CD14-positive monocyte (primary cell): ENCODE measurements at regions not wholly inside any gene's neighbourhood (a gene's known extent, or its start where the extent isn't known, plus 50 kb on each side); places are given as distances from the start of the nearest gene placed in this dataset.

ENCODE experiments used
- DNase-seq, 3 donors: peaks; one replicate each; pipeline ENCODE4 v3.0.0-alpha.2; 2011 to 2022
- H2AFZ ChIP-seq: 2 replicates; pipeline ENCODE4 v1.6.0; 2012; ENCODE audit warnings: mild to moderate bottlenecking, low read depth, low read length, inconsistent platforms; ENCODE audit not compliant: insufficient read depth, poor library complexity, severe bottlenecking
- H3K27ac ChIP-seq, 2 donors: 1 replicate in 1 of 2; 2 replicates in 1 of 2; pipeline ENCODE4 v1.5.1; 2012 to 2013; ENCODE audit warnings: low read length in 2 of 2, control low read depth in 1 of 2, inconsistent platforms in 1 of 2, low read depth in 1 of 2, mild to moderate bottlenecking in 1 of 2
- H3K27me3 ChIP-seq, 2 donors: one replicate each; pipeline versions ENCODE4 v1.6.0 to v1.6.1; 2011 to 2013; ENCODE audit warnings: low read length in 2 of 2; ENCODE audit not compliant: control insufficient read depth in 2 of 2, insufficient read depth in 2 of 2
- H3K36me3 ChIP-seq, 2 donors: replicated peaks in 1 of 2; 1 replicate in 1 of 2; 2 replicates in 1 of 2; pipeline versions ENCODE4 v1.5.1 to v1.6.1; 2012 to 2013; ENCODE audit warnings: low read length in 2 of 2, control low read depth in 1 of 2, inconsistent platforms in 1 of 2, mild to moderate bottlenecking in 1 of 2; ENCODE audit not compliant: insufficient read depth in 2 of 2, control insufficient read depth in 1 of 2
- H3K4me1 ChIP-seq, 2 donors: 1 replicate in 1 of 2; 2 replicates in 1 of 2; pipeline versions ENCODE4 v1.5.1 to v1.6.1; 2012 to 2013; ENCODE audit warnings: low read length in 2 of 2, control low read depth in 1 of 2, inconsistent platforms in 1 of 2, mild to moderate bottlenecking in 1 of 2, moderate library complexity in 1 of 2; ENCODE audit not compliant: insufficient read depth in 2 of 2, control insufficient read depth in 1 of 2
- H3K4me2 ChIP-seq: replicated peaks from 2 replicates; pipeline ENCODE3; 2012; ENCODE audit warnings: low read length, moderate library complexity, mild to moderate bottlenecking; ENCODE audit not compliant: poor library complexity, severe bottlenecking; ENCODE audit errors: extremely low read depth
- H3K4me3 ChIP-seq, 3 experiments: fragments of 200-600 bp in 1 of 3; sonication (generic) in 1 of 3; replicated peaks in 1 of 3; 1 replicate in 2 of 3; 2 replicates in 1 of 3; pipeline ENCODE4 v1.5.1; 2011 to 2013; ENCODE audit warnings: low read length in 3 of 3, mild to moderate bottlenecking in 3 of 3, control low read depth in 2 of 3, low read depth in 2 of 3, inconsistent platforms in 1 of 3, moderate library complexity in 1 of 3
- H3K79me2 ChIP-seq: 2 replicates; pipeline ENCODE4 v1.6.0; 2012; ENCODE audit warnings: mild to moderate bottlenecking, control low read depth, inconsistent platforms, low read length, moderate library complexity; ENCODE audit not compliant: insufficient read depth
- H3K9ac ChIP-seq: 2 replicates; pipeline ENCODE4 v1.6.0; 2017; ENCODE audit warnings: low read length, mild to moderate bottlenecking; ENCODE audit not compliant: insufficient read depth, poor library complexity, severe bottlenecking
- H3K9me3 ChIP-seq, 2 donors: replicated peaks in 1 of 2; 1 replicate in 1 of 2; 2 replicates in 1 of 2; pipeline versions ENCODE4 v1.5.1 to v1.6.1; 2012 to 2013; ENCODE audit warnings: low read length in 2 of 2, control low read depth in 1 of 2; ENCODE audit not compliant: control insufficient read depth in 1 of 2, insufficient read depth in 1 of 2
- H4K20me1 ChIP-seq: 2 replicates; pipeline ENCODE4 v1.6.0; 2012; ENCODE audit warnings: mild to moderate bottlenecking, low read length, control low read depth, moderate library complexity; ENCODE audit not compliant: insufficient read depth
- H3K27ac Mint-ChIP-seq, 7 donors: one replicate each; pipeline ENCODE4 v1.8.0; 2020; ENCODE audit warnings: mild to moderate bottlenecking in 7 of 7, mixed read lengths in 7 of 7, moderate library complexity in 6 of 7, inconsistent platforms in 2 of 7
- H3K27me3 Mint-ChIP-seq, 3 donors: one replicate each; pipeline ENCODE4 v1.8.0; 2021 to 2022; ENCODE audit warnings: low read depth in 3 of 3, mild to moderate bottlenecking in 3 of 3, mixed read lengths in 3 of 3, moderate library complexity in 3 of 3, inconsistent platforms in 1 of 3
- H3K36me3 Mint-ChIP-seq, 2 donors: one replicate each; pipeline ENCODE4 v1.8.0; 2020; ENCODE audit warnings: mixed read lengths in 2 of 2, inconsistent platforms in 1 of 2, mild to moderate bottlenecking in 1 of 2
- H3K4me1 Mint-ChIP-seq: one replicate; pipeline ENCODE4 v1.8.0; 2020; ENCODE audit warnings: mild to moderate bottlenecking, mixed read lengths
- H3K4me3 Mint-ChIP-seq, 2 donors: one replicate each; pipeline ENCODE4 v1.8.0; 2020; ENCODE audit warnings: mild to moderate bottlenecking in 2 of 2, mixed read lengths in 2 of 2, moderate library complexity in 1 of 2
- H3K9me3 Mint-ChIP-seq, 7 donors: one replicate each; pipeline ENCODE4 v1.8.0; 2020 to 2022; ENCODE audit warnings: mixed read lengths in 7 of 7, mild to moderate bottlenecking in 6 of 7, moderate library complexity in 6 of 7, inconsistent platforms in 2 of 7
- CTCF ChIP-seq: fragments of 200-600 bp; IDR thresholded peaks from one replicate; pipeline ENCODE4 v1.8.0; 2022; ENCODE audit warnings: antibody characterized with exemption, mild to moderate bottlenecking
- WGBS: methylation state at CpG from one replicate; pipeline ENCODE4 v1.1.5; 2013; ENCODE audit warnings: missing lambda C conversion rate; ENCODE audit not compliant: insufficient coverage; 5-methylcytosine and 5-hydroxymethylcytosine counted together
- intact Hi-C, 2 donors: fragments of 100-400 bp; cut with micrococcal nuclease; formaldehyde crosslinking; loops; one replicate each; pipeline versions ENCODE4 v1.15.0 to v1.15.1; 2023

DNA sequence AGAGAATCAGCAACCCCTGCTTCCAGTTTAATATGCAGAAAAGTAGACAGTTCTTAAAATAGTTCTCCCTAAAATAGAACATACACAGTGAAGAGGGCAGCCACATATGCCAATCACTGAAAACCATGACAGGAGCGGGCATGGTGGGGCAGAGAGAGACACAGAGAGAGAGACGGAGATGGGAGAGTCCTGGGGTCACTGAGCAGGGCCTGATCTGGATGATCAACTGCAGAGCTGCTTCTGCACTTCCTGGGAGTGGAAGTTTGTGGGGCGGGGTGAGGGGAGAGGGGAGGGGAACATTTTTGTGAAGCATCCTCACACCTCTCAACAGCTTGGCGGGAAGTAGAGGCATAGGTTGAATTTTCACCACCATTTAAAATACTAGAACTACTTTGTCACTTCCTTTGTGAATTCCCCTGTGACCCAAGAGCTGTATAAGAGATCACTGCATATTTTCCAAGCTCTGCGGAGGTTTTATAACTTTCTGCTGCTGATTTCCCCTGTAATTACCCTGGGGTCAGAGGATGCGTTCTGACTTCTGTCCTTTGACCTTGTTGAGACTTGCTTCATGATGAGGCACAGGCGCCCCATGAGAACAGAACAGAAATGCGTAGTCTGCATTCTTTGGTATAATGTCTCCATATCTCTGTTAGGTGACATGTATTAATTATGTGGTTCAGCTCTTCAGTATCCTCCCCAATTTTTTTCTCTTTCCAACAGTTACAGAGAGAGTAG, 419.4 kb downstream of the BRD1 start:
- WGBS = 100% methylated on average over 1 of the region's 8 CpGs
- Histone ChIP-seq H3K9ac (no peak overlapping the region), H3K9me3 (peaks cover 0 to 3% of the 10 kb centered on the region in 2 donors), H3K4me2 (no peak overlapping the region), H3K27me3 (no peaks in the 10 kb centered on the region), H3K4me3 (no peak overlapping the region), H3K4me1 (no peaks in the 10 kb centered on the region), H4K20me1 (no peaks in the 10 kb centered on the region), H3K79me2 (no peaks in the 10 kb centered on the region), H2AFZ (no peak overlapping the region), H3K36me3 (no peaks in the 10 kb centered on the region), H3K27ac (no peak overlapping the region)
- no peak overlapping the region for H3K4me3 Mint-ChIP-seq
- H3K36me3 Mint-ChIP-seq = no peaks in the 10 kb centered on the region
- DNase-seq = no peak
- TF ChIP-seq CTCF = no peak
- intact Hi-C loops = no loop called here
- peaks cover 0 to 10% (median 2%) of the 10 kb centered on the region in 7 donors for H3K9me3 Mint-ChIP-seq
- H3K27me3 Mint-ChIP-seq = peaks cover 4 to 17% (median 13%) of the 10 kb centered on the region in 3 donors
- no peak overlapping the region for H3K27ac Mint-ChIP-seq
- H3K4me1 Mint-ChIP-seq = no peaks in the 10 kb centered on the region

DNA sequence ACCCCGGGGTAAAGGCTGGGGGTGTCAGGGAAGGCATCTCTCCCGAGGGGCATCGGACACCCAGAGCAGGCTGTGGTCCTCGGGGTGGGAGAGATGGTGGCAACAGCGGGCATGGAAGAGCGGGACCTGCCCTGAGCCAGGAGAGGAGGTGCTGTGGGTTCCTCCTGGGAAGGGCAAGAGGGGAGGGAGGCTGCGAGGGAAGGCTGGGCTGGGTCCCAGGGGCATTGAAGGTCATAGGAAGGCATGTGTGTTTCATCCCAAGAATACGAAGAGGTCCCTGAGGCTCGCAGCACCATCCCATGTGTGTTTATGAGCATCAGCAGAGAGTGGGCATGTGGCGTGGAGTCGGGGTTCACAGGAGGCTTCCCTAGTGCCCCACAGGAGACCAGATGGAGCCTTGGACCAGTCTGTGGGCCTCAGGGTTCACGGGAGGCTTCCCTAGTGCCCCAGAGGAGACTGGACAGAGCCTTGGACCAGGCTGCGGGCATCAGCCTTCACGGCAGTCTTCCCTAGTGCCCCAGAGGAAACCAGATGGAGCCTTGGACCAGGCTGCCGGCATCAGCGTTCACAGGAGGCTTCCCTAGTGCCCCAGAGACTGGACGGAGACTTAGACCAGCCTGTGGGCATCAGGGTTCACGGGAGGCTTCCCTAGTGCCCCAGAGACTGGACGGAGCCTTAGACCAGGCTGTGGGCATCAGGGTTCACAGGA, 420.6 kb downstream of the BRD1 start:
- Histone ChIP-seq H3K36me3 (no peaks in the 10 kb centered on the region), H3K4me3 (no peak overlapping the region), H3K4me2 (no peak overlapping the region), H3K27ac (no peak overlapping the region), H3K4me1 (no peaks in the 10 kb centered on the region), H2AFZ (no peak overlapping the region), H3K9ac (no peak overlapping the region), H3K9me3 (peaks cover 0 to 3% of the 10 kb centered on the region in 2 donors), H4K20me1 (no peaks in the 10 kb centered on the region), H3K79me2 (no peaks in the 10 kb centered on the region), H3K27me3 (no peaks in the 10 kb centered on the region)
- TF ChIP-seq CTCF = no peak
- WGBS = 84% methylated on average over 19 of the region's 19 CpGs
- Mint-ChIP-seq H3K4me3 (no peak overlapping the region), H3K27ac (no peak overlapping the region), H3K4me1 (no peaks in the 10 kb centered on the region), H3K27me3 (peaks cover 4 to 17% (median 9%) of the 10 kb centered on the region in 3 donors), H3K36me3 (no peaks in the 10 kb centered on the region), H3K9me3 (peaks cover 0 to 10% (median 2%) of the 10 kb centered on the region in 7 donors)
- intact Hi-C loops = no loop called here
- no peak for DNase-seq
